DMS114 treated with DMSO at 0.1 percent for 48 hours (cell line): ENCODE measurements at regions not wholly inside any gene's neighbourhood (a gene's known extent, or its start where the extent isn't known, plus 50 kb on each side); places are given as distances from the start of the nearest gene placed in this dataset.

Source experiments
- DNase-seq: peaks from one replicate; lab custom pipeline; 2025; ENCODE audit not compliant: unreplicated experiment; lab: John Stamatoyannopoulos, UW

DNA sequence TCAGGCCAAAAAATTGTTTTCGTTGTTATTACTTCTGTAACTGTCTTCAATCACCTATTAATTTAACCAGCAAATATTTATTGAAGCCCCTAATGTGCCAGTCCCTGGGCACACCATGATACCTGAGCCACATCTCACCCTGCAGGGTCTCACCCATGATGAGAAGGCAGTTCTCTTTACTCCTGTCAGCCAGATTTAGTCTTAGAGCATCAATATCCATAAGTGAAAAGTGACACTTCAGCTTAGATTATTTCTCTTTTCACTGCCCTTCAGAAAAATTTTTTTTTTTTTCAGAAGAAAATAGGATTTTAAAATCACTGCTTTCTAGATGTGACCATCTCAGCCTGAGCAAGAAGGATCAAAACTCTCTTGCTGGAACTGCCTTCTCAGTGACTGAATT lies 258.6 kb upstream of the NFE2L3 start:
- DNase-seq: no peak

DNA sequence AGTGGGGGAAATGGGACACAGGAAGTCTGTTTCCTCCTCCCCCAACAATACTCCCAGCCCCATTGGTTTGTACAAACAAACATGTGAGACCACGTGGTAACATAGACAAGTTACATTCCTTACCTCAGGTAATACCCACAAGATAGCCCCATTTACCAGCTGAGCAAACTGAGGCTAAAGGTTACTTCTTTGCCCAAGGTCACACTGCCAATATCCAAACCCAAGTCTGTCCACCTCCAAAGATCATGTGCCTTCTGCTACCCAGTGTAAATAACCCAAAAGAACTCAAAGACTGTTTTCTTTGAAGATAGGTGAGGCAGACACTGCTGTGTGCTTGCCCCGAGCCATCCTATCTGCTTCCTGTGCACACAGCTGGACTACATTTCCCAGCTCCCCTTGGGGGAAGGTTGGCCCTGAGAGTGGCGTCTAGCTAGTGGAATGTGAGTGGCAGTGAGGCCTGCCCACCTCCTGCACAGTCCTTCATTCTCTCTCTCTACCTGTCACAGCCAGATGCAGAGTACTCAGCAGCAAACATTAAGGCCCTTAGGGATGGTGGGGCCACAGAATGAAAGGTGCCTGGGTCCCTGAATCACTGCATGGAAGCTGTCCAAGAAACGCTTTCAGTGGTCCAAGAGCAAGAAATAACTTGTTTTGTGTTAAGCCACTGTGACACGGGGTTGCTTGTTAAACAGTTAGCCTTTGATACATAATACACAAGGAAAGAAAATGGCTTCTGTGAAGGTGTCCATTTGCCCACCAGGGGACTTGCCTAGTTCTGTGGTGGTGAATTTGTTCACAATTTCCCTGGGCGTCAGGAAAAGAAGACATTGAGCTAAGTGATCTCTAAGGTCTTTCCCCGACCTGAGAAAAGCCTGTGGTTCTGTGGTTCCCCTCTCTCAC lies 257.7 kb upstream of the NFE2L3 start:
- DNase-seq: peak; percentile 16

DNA sequence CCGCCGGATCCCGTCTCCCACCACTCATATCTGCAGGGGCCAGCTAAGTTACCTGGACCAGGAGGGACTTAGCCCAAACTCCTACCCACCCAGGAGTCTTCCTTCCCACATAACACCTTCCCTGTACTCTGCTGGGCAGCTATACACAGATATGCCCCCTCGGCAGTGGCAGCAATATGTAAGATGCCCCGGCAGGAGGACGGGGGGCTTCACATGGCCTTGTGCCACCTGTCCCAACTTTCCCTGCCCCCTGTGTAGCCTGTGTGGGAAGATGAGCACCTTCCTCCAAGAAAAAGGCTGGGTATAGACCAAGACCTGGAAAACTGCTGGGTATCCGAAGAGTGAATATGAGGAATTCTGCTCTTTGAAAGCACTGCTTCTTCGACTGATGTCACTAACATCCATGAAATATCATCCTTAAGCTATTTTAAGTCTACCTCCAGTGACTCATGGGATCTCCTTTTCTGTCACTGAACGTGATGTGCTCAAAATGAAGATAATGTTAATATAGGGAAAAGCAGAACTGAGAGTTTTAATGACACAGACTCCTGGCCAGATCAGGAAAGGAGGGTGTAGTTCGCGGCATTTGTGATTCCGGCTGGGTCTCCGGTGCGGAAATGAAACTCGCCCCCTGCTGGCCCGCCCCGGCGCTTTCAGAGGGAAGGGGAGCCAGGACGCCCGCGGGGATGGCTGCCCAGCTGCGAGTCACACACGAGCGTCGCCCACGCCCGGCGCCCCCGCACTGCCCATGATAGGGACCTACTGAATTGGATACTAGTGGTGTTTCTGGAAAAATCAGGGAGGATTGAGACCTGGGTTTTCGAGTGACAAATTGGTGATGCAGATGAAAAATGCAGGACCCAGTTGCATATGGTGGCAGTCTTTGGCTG lies 256.9 kb upstream of the NFE2L3 start:
- peak; percentile 21 for DNase-seq

- DNase-seq: no peak
These were observed 256.2 kb upstream of the NFE2L3 start for GRCh38 chr7:25895792-25896171.

GRCh38 chr7:25897261-25897782 lies 254.7 kb upstream of the NFE2L3 start:
- DNase-seq: no peak

DNA sequence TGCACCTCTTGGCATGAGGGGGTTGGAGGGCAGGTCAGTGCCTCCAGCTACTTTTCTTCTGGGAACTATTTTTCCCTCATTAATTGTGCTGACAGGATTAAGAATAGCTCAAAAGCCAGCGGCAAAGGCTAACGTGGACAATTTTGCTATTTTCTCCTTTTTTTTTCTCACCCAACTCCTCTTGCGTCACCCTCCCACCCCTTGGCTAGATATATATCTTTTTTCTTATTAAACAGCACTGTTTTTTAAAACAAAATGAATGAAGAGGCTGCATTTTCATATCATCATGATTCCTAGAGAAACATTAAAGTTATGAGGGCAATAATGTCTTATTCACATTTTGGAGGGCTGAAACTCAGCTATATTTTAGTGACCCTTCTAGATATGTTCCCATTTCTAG lies 251.8 kb upstream of the NFE2L3 start:
- DNase-seq: no peak

- no peak for DNase-seq
These were observed 251.1 kb upstream of the NFE2L3 start for GRCh38 chr7:25900877-25901276.

GRCh38 chr7:25901658-25902057 lies 250.3 kb upstream of the NFE2L3 start:
- no peak for DNase-seq

DNA sequence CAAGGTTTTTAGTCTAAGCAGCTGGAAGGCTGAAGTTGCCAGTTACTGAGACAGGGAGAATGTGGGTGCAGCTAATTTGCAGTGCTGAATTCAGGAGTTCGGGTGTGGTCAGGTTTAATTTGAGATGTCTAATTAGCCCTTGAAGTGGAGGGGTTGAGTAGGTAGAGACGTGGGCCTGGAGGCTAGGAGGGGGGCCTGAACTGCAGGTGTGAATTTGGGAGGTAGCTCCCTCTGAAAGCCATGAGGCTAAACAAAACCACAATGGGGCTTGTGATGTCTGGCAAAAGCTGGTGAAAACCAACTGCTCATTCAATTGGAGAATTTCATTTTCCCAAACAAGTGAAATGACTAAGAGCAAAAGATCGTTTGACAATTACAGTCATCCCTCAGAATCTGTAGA lies 246.0 kb upstream of the NFE2L3 start:
- no peak for DNase-seq

GRCh38 chr7:25906760-25907159 lies 245.2 kb upstream of the NFE2L3 start:
- DNase-seq: no peak

DNA sequence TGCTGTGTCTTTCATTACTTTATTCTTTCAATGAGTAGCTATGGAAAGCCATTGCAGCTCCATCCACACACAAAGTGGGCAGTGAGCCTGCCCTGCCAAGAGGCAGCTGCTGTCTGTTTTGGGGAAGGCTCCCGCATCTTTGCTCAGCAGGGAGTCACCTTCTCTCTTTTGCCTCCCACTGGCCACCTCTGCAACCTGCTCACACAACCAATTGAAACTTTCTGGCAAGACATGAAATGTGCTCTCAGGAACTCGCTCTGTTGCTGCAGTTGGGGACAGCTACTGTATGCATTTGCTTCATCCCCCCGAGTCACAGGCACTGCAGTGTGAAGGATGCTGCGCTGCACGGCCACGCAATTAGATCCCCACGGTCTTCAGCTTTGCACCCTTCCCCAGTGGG lies 244.8 kb upstream of the NFE2L3 start:
- DNase-seq: no peak

DNA sequence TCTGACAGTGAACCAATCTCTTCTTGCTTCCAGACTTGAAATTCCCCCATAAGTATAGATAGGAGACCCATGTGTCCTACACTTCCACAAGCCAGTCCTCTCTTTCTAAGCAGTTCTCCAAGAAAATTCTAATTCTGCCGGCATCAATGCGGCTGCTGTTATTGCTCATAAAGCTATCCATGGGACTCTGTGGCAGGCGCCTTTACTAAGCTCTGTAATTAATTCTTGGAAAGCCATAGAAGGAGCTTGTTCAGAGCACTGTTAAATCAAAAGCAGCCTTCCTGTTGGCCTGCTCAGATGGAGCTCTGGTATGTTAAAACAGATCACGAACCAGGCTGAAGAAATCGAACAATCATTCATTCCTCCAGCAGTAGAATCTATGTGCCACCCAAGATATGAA lies 244.3 kb upstream of the NFE2L3 start:
- no peak for DNase-seq

GRCh38 chr7:25908154-25908949 lies 243.6 kb upstream of the NFE2L3 start:
- no peak for DNase-seq

GRCh38 chr7:25911738-25912607 lies 240.0 kb upstream of the NFE2L3 start:
- DNase-seq: no peak

DNA sequence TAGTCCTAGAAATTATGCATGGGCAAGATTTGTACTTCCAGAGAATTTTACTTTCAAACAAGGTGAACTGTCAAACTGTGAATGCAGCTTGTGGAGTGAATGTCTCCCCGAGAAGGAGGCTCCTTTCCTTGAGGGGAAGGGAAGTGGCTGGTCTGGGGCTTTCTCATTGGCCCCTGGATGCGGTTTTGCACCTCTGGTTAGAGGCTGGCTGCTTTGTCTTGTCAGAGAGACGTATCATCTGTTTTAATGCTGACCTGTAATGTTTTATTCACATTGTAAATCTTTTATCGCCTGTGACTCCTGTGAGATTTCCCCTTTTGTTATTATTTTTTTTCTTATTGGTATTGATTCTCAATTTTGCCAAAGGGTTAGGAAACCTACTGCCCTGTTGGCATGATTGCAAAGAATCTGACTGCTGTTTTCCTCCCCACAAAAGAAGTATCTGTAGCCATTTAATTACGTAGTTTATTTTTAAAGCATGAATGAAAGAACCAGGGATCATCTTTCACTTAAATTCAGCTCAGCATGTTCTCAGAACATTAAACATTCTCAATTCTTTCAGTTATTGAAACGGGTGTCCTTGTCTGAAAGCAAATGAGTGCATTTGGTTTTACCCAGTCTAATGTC lies 238.3 kb upstream of the NFE2L3 start:
- DNase-seq: no peak

- DNase-seq: no peak
These were observed 233.3 kb upstream of the NFE2L3 start for GRCh38 chr7:25918731-25919130.

GRCh38 chr7:25922296-25922695 lies 229.7 kb upstream of the NFE2L3 start:
- no peak for DNase-seq

GRCh38 chr7:25923741-25924460 lies 228.1 kb upstream of the NFE2L3 start:
- DNase-seq: no peak

GRCh38 chr7:25926009-25926408 lies 226.0 kb upstream of the NFE2L3 start:
- no peak for DNase-seq
